GM12878 (cell line): ENCODE measurements at regions not wholly inside any gene's neighbourhood (a gene's known extent, or its start where the extent isn't known, plus 50 kb on each side); places are given as distances from the start of the nearest gene placed in this dataset.

Experiments used
- CREB1 ChIP-seq: IDR thresholded peaks from 2 replicates; pipeline ENCODE4 v1.6.1; 2012; ENCODE audit warnings: low read depth, mild to moderate bottlenecking, inconsistent platforms
- POLR2A ChIP-seq: IDR thresholded peaks from 2 replicates; pipeline ENCODE4 v1.6.1; 2011; ENCODE audit warnings: low read depth, mild to moderate bottlenecking, low read length
- RCOR1 ChIP-seq: conservative IDR thresholded peaks from 2 replicates; pipeline ENCODE4 v1.6.1; 2012; ENCODE audit warnings: low read depth, low read length, improper control_type of control experiment
- RUNX3 ChIP-seq: IDR thresholded peaks from 2 replicates; pipeline ENCODE4 v1.6.1; 2012; ENCODE audit warnings: low read length, inconsistent platforms
- TF ChIP-seq, protein P1 (sequence below): fragments of 450-650 bp; IDR thresholded peaks from 2 replicates; pipeline ENCODE4 v1.6.1; 2017; ENCODE audit warnings: antibody characterized with exemption, mild to moderate bottlenecking, moderate library complexity
- TF ChIP-seq, protein P2 (sequence below): fragments of 450-650 bp; IDR thresholded peaks from 2 replicates; pipeline ENCODE4 v1.6.1; 2017; ENCODE audit warnings: low read depth, mild to moderate bottlenecking, moderate library complexity
- TF ChIP-seq, protein P3 (sequence below): fragments of 450-650 bp; formaldehyde crosslinking; IDR thresholded peaks from 2 replicates; pipeline ENCODE4 v1.4.0; 2022; ENCODE audit warnings: mild to moderate bottlenecking, moderate library complexity

DNA sequence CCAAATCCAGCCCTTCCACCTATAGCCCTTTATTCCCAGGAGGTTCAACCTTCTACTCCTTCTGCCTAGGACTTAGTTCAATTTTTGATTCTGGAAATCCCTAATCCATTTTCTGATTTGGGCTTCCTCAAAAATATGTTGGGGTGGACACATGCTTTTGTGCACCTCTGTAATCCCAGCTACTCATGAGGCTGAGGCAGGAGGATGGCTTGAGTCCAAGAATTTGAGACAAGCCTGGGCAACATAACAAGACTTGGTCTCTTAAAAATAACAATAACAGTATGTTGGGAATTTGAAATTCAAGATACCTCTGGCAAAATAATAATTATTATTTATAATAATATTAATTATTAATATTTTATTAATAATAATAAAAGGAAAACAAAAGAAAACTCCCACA is 188.7 kb upstream of the TLE4 start (continued):
- TF ChIP-seq, protein P1, sequence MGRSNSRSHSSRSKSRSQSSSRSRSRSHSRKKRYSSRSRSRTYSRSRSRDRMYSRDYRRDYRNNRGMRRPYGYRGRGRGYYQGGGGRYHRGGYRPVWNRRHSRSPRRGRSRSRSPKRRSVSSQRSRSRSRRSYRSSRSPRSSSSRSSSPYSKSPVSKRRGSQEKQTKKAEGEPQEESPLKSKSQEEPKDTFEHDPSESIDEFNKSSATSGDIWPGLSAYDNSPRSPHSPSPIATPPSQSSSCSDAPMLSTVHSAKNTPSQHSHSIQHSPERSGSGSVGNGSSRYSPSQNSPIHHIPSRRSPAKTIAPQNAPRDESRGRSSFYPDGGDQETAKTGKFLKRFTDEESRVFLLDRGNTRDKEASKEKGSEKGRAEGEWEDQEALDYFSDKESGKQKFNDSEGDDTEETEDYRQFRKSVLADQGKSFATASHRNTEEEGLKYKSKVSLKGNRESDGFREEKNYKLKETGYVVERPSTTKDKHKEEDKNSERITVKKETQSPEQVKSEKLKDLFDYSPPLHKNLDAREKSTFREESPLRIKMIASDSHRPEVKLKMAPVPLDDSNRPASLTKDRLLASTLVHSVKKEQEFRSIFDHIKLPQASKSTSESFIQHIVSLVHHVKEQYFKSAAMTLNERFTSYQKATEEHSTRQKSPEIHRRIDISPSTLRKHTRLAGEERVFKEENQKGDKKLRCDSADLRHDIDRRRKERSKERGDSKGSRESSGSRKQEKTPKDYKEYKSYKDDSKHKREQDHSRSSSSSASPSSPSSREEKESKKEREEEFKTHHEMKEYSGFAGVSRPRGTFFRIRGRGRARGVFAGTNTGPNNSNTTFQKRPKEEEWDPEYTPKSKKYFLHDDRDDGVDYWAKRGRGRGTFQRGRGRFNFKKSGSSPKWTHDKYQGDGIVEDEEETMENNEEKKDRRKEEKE, result no peak
- no peak for TF ChIP-seq CREB1
- no peak for TF ChIP-seq RCOR1
- TF ChIP-seq, protein P2, sequence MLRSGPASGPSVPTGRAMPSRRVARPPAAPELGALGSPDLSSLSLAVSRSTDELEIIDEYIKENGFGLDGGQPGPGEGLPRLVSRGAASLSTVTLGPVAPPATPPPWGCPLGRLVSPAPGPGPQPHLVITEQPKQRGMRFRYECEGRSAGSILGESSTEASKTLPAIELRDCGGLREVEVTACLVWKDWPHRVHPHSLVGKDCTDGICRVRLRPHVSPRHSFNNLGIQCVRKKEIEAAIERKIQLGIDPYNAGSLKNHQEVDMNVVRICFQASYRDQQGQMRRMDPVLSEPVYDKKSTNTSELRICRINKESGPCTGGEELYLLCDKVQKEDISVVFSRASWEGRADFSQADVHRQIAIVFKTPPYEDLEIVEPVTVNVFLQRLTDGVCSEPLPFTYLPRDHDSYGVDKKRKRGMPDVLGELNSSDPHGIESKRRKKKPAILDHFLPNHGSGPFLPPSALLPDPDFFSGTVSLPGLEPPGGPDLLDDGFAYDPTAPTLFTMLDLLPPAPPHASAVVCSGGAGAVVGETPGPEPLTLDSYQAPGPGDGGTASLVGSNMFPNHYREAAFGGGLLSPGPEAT, result no peak
- TF ChIP-seq, protein P3, sequence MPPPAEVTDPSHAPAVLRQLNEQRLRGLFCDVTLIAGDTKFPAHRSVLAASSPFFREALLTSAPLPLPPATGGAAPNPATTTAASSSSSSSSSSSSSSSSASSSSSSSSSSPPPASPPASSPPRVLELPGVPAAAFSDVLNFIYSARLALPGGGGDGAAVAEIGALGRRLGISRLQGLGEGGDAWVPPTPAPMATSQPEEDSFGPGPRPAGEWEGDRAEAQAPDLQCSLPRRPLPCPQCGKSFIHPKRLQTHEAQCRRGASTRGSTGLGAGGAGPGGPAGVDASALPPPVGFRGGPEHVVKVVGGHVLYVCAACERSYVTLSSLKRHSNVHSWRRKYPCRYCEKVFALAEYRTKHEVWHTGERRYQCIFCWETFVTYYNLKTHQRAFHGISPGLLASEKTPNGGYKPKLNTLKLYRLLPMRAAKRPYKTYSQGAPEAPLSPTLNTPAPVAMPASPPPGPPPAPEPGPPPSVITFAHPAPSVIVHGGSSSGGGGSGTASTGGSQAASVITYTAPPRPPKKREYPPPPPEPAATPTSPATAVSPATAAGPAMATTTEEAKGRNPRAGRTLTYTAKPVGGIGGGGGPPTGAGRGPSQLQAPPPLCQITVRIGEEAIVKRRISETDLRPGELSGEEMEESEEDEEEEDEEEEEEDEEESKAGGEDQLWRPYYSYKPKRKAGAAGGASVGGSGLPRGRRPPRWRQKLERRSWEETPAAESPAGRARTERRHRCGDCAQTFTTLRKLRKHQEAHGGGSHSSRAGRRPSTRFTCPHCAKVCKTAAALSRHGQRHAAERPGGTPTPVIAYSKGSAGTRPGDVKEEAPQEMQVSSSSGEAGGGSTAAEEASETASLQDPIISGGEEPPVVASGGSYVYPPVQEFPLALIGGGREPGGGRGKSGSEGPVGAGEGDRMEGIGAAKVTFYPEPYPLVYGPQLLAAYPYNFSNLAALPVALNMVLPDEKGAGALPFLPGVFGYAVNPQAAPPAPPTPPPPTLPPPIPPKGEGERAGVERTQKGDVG (CRISPR knock-in tag), result no peak
- TF ChIP-seq POLR2A, result no peak
- no peak for TF ChIP-seq RUNX3
